ENCODE measurements at regions not wholly inside any gene's neighbourhood (a gene's known extent, or its start where the extent isn't known, plus 50 kb on each side); places are given as distances from the start of the nearest gene placed in this dataset.
A peak's percentile ranks its signal among the peaks of the same experiment; 100 is the strongest.

DNA sequence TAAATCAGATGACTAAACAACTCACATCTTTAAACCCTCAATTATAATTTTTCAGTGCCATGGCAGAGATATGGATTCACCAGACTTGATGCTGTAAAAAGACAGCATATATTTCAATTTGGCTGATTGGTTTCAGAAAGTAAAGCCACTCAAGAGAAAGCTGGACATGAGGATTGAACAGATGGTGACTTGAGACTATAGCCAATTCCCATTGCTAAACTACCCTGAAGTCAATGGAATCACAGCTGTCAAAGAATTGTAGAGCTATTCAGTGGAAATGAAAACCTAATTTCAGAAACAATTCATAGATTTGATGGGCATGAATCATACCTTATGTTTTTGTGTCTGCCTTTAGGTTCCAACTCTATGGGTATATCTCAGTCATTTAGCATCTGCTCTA is 510.6 kb upstream of the BOD1L1 start:
- FAIRE-seq: no peak
- dilution Hi-C loops (cut with MboI; ENCODE audit: extremely low pct_ligation_motif_present, low sequenced_read_pairs): no loop called here
- no peaks in the 10 kb centered on the region for H3K9me1 ChIP-seq (ENCODE audit: control insufficient read depth, extremely low read depth, insufficient read depth, low read length)
- H3K4me1 ChIP-seq (ENCODE audit: control insufficient read depth, extremely low read depth, insufficient read depth, low read length): no peaks in the 10 kb centered on the region
- no peaks in the 10 kb centered on the region for H3K27me3 ChIP-seq (ENCODE audit: control insufficient read depth, extremely low read depth, insufficient read depth, low read length)
- no peaks in the 10 kb centered on the region for H3K9me3 ChIP-seq (ENCODE audit: control insufficient read depth, low read depth, low read length)
- DNase-seq (ENCODE audit: low read depth, low spot score): no peak
- no peak overlapping the region for H2AFZ ChIP-seq (ENCODE audit: control insufficient read depth, low read length)
- H3K9ac ChIP-seq (ENCODE audit: control insufficient read depth, extremely low read depth, insufficient read depth, low read length): no peak overlapping the region
- H3K4me2 ChIP-seq (ENCODE audit: control insufficient read depth, extremely low read depth, insufficient read depth, low read depth, low read length): no peak overlapping the region
- no peak overlapping the region for H3K4me3 ChIP-seq (ENCODE audit: control insufficient read depth in 2 of 3, extremely low read depth in 1 of 3, insufficient read depth in 2 of 3, low read depth in 1 of 3, low read length in 3 of 3)
- no peaks in the 10 kb centered on the region for H3K36me3 ChIP-seq (ENCODE audit: control insufficient read depth in 2 of 2, extremely low read depth in 1 of 2, insufficient read depth in 2 of 2, low read length in 2 of 2)
- H3K79me2 ChIP-seq (ENCODE audit: control insufficient read depth, insufficient read depth, low read length): no peaks in the 10 kb centered on the region
- H4K20me1 ChIP-seq (ENCODE audit: control insufficient read depth, extremely low read depth, insufficient read depth, low read length): no peaks in the 10 kb centered on the region
- TF ChIP-seq, protein P1, sequence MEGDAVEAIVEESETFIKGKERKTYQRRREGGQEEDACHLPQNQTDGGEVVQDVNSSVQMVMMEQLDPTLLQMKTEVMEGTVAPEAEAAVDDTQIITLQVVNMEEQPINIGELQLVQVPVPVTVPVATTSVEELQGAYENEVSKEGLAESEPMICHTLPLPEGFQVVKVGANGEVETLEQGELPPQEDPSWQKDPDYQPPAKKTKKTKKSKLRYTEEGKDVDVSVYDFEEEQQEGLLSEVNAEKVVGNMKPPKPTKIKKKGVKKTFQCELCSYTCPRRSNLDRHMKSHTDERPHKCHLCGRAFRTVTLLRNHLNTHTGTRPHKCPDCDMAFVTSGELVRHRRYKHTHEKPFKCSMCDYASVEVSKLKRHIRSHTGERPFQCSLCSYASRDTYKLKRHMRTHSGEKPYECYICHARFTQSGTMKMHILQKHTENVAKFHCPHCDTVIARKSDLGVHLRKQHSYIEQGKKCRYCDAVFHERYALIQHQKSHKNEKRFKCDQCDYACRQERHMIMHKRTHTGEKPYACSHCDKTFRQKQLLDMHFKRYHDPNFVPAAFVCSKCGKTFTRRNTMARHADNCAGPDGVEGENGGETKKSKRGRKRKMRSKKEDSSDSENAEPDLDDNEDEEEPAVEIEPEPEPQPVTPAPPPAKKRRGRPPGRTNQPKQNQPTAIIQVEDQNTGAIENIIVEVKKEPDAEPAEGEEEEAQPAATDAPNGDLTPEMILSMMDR (optimal IDR thresholded peaks at IDR 0.05 in 1 of 3, IDR thresholded peaks at IDR 0.05 in 1 of 3, conservative IDR thresholded peaks at IDR 0.05 in 1 of 3; ENCODE audit: extremely low read depth in 1 of 3, insufficient read depth in 2 of 3, low read length in 3 of 3): no peak
- H3K27ac ChIP-seq (ENCODE audit: control insufficient read depth, insufficient read depth, low read length): no peak overlapping the region

DNA sequence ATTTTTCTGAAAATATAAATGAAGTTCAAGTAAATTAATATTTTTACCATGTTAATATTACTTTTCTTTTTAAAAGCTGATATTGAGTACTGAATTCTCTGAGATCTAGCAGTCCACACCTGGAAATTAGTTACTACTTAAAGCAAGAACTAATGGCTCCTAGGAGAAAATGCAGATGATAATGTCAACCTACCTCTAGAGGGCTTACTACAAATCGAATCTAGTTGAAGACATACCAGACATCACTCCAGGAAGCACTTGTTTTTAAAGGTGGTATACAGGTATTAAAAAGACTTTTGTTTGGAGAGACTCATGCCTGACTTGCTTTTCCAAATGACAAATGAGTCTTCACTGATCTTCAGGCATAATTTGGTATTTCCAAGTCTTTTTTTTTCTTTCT is 516.4 kb upstream of the BOD1L1 start:
- no peak for DNase-seq (ENCODE audit: low read depth, low spot score)
- Histone ChIP-seq H2AFZ (ENCODE audit: control insufficient read depth, low read length) (no peak overlapping the region), H3K79me2 (ENCODE audit: control insufficient read depth, insufficient read depth, low read length) (no peaks in the 10 kb centered on the region), H3K4me3 (ENCODE audit: control insufficient read depth in 2 of 3, extremely low read depth in 1 of 3, insufficient read depth in 2 of 3, low read depth in 1 of 3, low read length in 3 of 3) (no peak overlapping the region), H3K27ac (ENCODE audit: control insufficient read depth, insufficient read depth, low read length) (no peak overlapping the region), H3K4me1 (ENCODE audit: control insufficient read depth, extremely low read depth, insufficient read depth, low read length) (no peaks in the 10 kb centered on the region), H3K9me1 (ENCODE audit: control insufficient read depth, extremely low read depth, insufficient read depth, low read length) (no peaks in the 10 kb centered on the region), H3K4me2 (ENCODE audit: control insufficient read depth, extremely low read depth, insufficient read depth, low read depth, low read length) (no peak overlapping the region), H3K9me3 (ENCODE audit: control insufficient read depth, low read depth, low read length) (no peaks in the 10 kb centered on the region), H3K36me3 (ENCODE audit: control insufficient read depth in 2 of 2, extremely low read depth in 1 of 2, insufficient read depth in 2 of 2, low read length in 2 of 2) (no peaks in the 10 kb centered on the region), H4K20me1 (ENCODE audit: control insufficient read depth, extremely low read depth, insufficient read depth, low read length) (no peaks in the 10 kb centered on the region), H3K27me3 (ENCODE audit: control insufficient read depth, extremely low read depth, insufficient read depth, low read length) (no peaks in the 10 kb centered on the region), H3K9ac (ENCODE audit: control insufficient read depth, extremely low read depth, insufficient read depth, low read length) (no peak overlapping the region)
- dilution Hi-C loops (cut with MboI; ENCODE audit: extremely low pct_ligation_motif_present, low sequenced_read_pairs): no loop called here
- no peak for FAIRE-seq
- TF ChIP-seq EZH2 (IDR thresholded peaks at IDR 0.05; ENCODE audit: low read length): no peak
- TF ChIP-seq, protein P1 (optimal IDR thresholded peaks at IDR 0.05 in 1 of 3, IDR thresholded peaks at IDR 0.05 in 1 of 3, conservative IDR thresholded peaks at IDR 0.05 in 1 of 3; ENCODE audit: extremely low read depth in 1 of 3, insufficient read depth in 2 of 3, low read length in 3 of 3): peak in 1 of 3 experiments; percentile 21
